ENCODE measurements at regions not wholly inside any gene's neighbourhood (a gene's known extent, or its start where the extent isn't known, plus 50 kb on each side); places are given as distances from the start of the nearest gene placed in this dataset.

DNA sequence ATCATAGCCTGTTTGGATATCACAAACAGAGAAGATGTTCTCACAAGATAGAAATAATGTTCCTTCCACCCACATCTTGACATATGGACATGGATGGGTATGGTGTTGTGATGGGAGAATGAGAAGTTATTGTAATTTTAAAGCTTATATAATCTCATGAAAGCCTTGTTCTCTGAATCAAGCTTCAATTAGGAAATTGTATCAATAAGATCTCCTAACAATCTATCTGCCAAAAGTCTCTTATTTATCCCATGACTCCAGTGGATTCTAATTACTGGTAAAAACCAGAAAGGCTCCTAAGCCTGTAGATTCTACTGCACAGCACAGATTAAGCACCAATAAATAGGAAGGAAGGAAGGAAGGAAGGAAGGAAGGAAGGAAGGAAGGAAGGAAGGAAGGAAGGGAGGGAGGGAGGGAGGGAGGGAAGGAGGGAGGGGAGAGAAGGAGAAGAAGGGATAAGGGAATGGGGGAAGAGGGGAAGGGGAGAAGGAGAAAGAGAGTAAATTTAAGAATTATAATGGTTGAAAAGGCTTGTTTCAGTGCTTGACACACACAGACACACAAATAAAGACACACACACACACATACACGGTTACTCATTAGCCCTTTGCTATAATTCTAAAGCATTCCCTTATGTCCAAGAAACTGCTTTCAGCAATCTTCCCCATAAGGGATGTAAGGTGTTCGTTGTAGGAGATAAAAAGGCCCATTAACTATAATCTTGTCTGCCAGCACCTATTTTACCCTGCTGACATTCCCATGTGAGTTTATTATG, 258.0 kb upstream of the API5 start:
- TF ChIP-seq, protein P1, sequence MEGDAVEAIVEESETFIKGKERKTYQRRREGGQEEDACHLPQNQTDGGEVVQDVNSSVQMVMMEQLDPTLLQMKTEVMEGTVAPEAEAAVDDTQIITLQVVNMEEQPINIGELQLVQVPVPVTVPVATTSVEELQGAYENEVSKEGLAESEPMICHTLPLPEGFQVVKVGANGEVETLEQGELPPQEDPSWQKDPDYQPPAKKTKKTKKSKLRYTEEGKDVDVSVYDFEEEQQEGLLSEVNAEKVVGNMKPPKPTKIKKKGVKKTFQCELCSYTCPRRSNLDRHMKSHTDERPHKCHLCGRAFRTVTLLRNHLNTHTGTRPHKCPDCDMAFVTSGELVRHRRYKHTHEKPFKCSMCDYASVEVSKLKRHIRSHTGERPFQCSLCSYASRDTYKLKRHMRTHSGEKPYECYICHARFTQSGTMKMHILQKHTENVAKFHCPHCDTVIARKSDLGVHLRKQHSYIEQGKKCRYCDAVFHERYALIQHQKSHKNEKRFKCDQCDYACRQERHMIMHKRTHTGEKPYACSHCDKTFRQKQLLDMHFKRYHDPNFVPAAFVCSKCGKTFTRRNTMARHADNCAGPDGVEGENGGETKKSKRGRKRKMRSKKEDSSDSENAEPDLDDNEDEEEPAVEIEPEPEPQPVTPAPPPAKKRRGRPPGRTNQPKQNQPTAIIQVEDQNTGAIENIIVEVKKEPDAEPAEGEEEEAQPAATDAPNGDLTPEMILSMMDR (IDR thresholded peaks at IDR 0.05; ENCODE audit: insufficient read depth, low read depth, low read length), result no peak
- TF ChIP-seq EZH2 (IDR thresholded peaks at IDR 0.05; ENCODE audit: insufficient read depth, low read length), result no peak
